EH (cell line): ENCODE measurements at regions not wholly inside any gene's neighbourhood (a gene's known extent, or its start where the extent isn't known, plus 50 kb on each side); places are given as distances from the start of the nearest gene placed in this dataset.
"Not testable (repeated sequence)": the region's sequence is repeated elsewhere in the genome, so short reads cannot be mapped to it uniquely, and the experiment has no call there.

Experiments
- DNase-seq: peaks from one replicate; pipeline ENCODE4 v3.0.0-alpha.2; 2015; ENCODE audit warnings: low read depth

DNA sequence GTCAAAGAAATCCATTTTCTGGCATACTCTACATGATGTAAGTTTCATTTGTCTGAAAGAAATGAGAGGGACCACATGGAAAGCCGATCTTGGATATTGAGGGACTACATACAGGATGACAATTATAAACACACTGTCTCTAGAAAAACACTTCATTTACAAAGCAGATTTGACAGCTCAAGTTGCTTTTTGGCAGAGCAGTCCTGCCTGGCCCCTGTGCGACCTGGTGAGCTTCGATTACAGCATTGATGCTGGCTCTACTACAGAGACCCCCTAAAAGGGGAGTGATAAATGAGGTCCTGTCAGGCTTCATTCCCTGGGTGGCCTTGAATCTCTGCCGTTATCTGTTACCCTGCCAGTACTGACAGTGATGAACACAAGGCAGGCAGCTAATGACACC, 215.2 kb upstream of the NOCT start:
- DNase-seq, result no peak

DNA sequence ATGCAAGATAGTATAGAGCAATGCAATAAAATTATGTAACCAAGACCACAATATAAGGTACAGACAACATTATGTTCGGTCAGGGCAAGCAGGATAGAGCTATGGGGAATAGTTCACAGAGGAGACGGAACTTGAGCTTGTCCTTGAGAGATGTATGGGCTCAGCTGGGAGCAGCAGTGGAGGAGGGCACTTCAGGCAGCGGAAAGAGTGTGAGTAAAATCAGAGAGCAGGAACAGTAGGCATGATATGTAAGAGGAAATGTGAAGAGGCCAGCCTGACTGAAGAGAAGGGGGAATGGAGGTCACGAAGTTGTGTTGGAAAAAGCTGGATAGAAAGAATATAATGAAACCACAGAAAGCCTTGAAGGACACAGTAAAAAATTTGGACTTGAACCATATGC, 217.2 kb upstream of the NOCT start:
- DNase-seq, result no peak

DNA sequence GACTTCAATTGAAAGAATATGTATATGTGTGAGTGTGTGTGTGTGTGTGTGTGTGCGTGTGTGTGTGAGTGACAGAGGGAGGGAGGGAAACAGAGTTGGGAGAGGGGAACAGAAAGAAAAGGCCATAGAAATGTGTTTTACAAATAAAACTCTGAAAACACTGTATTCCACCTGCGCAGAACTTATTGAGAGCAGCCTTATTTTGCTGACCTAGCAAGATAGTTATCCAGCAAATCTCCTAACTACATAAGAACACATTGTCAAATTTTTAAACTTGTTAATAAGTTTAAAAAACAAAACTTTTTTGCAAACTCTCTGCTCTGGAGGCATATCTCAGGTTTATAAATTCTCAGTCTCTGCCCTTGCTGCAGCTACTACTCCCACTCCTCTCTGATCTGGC, 217.9 kb upstream of the NOCT start:
- no peak for DNase-seq

DNA sequence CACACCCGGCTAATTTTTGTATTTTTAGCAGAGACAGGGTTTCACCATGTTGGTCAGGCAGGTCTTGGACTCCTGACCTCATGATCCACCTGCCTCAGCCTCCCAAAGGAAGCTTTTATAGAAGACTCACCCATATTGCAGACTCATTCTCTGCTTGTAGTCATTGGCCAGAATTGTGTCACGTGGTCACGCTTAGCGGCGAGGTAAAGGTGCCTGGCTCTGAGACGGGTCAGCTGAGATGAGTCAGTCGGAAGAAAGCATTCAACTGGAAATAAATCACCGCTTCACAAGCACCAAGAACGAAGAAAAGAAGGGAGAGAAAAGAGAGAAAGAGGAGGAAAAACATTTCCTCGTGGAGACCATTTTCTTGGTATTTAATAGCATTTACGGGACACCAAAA, 218.8 kb upstream of the NOCT start:
- no peak for DNase-seq

DNA sequence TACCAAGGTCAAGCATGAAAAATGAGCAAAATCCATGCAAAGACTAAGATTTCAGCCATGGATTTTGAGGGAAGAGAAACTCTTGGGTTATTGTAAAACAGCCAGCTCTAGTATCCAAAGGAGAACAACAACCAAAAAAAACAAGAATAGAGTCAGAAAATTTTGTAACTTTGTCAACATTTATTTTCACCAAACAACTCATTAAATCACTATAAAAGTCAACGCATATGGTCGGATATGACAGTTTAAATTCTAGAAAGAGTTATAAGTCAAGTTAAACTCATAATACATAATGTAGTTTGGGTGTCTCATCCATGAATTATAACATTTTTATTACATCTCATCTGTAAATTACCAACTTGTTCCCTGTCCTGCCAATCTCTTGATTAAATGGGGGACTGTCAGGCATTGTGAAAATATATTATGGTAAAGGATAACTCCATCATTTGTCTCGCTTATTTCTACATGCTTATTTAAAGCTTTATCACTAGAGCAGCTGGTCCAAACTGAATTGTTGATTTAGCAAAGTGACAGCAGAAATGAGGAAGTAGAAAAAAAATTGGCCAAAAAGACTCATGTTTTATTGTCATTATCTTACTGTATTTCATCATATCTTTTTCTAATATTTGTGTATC, 224.8 kb upstream of the NOCT start:
- no peak for DNase-seq

DNA sequence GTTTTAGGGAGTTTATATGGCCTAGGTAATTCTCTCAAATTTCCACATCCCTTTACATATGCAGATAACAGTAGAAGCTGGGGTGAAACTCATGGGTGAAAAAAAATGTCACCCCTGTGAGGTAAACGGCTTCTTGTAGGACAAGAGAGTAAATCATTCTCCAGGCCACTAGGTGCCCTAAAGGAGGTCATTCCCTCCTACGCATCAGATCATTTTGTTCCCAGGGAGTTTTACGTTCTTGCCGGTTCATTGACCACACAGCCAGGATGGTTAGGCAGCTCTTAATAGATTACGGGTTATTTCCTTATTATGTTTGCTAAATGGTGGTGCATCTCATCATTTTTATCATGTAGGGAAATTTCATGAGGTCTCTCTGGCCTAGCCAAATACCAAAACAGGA, 225.8 kb upstream of the NOCT start:
- DNase-seq, result no peak

DNA sequence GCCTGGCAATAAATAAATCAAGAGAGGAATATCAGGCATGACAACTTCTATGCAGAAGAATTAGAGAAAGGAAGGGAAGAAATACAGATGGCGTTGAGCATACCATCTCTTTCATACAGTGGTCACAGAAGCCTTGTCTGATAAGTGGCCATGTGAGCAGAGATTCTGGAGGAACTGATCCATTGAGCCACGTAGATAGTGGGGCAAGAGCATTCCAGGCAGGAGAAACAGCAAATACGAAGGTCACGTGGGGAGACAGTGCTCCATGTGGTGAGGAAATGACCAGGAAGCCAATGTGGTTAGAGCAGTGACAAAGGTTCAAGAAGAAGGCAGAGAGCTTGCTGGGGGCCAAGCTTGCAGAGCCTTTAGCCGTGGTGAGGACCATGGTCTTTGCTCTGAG, 226.7 kb upstream of the NOCT start:
- DNase-seq, result no peak

DNA sequence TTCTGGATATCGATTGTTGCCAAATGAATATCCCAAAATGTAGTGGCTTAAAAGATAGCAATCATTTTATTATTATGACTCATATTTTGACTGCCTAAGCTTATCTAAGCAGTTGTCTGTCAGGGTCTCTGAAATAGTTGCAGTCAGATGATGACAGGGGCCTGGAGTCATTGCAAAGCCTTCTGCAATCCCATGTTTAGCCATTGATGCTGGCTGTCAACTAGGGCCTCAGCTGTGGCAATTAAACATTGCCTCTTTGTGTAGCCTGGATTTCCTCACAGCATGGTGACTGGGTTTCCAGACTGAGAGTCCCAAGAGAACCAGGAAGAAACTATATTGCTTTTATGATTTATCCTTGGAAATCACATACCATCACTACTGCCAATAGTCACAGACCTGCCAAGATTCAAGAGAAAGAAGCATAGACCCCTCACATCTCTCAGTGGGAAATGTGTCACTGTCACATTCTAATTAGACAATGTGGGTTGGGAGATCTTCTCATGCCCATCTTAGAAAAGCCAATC, 227.3 kb upstream of the NOCT start:
- DNase-seq, result peak; percentile 1

DNA sequence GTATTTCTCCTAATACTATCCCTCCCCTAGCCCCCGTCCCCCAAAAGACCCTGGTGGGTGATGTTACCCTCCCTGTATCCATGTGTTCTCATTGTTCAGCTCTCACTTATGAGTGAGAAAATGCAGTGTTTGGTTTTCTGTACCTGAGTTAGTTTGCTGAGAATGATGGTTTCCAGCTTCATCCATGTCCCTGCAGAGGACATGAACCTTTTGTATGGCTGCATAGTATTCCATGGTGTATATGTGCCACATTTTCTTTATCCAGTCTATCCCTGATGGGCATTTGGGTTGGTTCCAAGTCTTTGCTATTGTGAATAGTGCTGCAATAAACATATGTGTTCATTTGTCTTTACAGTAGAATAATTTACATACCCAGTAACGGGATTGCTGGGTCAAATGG, 235.8 kb upstream of the NOCT start:
- not testable (repeated sequence) for DNase-seq

DNA sequence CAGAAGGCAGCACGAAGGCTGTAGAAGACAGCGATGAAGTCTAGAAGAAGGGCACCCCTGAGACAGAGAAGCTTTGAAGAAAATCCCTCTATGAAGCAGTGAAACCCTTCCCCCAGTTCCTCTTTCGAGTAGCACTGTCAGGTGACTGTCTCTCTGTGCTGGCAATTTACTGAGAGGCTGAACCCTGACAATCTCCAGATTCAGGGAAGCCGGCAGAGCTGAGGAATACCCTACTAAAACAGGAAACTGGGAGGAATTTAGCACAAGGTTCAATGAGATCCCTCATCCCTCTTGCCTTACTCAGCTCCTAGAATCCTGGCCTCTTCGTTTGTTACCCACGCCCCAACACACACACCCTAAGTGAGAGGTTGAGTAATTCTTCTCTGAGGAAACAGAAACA, 239.7 kb upstream of the NOCT start:
- DNase-seq, result peak; percentile 2

DNA sequence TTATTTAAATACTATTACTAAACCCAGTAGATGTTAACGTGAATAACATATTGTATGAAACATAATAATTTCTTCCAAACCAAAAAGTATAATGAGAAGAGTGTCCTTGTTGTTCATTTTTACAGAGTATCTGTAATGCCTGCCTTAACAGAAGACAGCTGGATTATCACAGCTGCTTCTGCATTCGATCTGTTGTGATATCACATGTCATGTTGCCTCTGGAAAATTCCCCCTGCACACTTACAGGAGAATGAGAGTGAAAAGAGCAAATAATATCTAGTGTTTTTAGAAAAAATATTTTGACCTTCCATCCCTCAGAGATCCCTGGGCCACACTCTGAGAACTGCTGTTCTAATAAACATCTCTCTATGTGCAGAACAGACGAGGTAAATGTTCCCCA, 240.1 kb upstream of the NOCT start:
- no peak for DNase-seq

DNA sequence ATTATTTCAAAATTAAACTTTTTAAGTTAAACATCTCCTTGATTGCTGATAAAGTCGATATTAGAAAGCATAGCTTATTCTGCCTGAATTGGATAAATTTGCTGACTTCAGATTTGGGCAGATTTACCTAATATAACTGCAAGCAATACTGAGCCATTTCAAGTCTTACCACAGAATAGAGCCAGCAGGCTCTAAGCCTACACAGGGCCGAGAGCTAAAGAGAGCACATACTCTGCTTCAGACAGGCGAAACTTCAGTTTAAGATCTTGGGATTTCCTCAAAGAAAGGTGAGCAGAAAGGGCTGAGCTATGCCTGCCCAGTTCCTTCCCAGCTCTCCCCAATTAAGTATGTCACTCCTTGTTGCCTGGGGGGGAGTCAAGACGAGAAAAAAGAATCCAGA, 240.6 kb upstream of the NOCT start:
- DNase-seq, result no peak

DNA sequence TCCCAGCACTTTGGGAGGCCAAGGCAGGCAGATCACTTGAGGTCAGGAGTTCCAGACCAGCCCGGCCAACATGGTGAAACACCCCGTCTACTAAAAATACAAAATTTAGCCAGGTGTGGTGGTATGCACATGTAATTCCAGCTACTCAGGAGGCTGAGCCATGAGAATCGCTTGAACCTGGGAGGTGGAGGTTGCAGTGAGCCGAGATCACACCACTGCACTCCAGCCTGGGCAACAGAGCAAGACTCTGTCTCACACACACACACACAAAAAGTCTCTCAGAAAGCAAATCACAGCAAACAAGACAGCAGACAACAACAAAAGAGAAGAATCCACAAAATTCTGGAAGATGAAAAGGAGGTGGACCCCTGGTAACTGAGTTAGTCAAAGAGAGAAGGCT, 241.5 kb upstream of the NOCT start:
- not testable (repeated sequence) for DNase-seq

DNA sequence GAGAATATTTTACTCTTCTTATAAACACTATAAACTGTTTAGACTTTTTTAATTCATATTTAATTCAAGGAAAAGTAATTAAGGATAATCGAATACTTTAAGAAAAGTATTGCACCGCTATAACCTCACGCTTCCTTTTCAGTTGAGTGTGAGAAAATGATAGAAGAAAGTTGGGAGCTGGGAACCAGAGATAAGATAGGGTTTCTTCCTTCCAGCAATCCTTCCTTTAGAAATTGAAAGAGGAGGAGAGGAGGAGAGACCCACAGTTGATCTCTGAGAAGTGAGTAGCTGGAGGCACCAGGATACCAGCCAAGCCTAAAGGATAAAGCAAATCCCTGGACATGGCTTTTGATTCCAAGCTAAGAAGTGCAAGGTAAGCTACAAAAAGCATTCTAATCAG, 242.3 kb upstream of the NOCT start:
- DNase-seq, result no peak

DNA sequence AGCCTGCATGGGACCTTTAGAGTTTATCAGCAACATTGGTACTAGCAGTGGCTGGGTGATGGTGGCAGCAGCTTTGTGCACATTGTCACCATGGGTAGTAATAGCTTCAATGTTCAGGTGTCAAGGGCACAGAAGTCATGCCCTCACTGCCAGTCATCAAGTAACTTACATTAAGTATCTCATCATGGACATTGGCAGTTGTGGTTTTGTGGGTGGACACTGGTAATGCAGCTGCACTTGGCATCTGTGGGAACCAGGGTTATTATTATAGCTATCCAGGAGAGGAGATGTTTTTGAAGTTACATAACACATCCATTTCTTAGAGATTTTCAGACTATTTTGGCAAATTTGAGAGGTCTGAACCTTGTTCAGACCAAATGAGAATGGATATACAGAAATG, 243.2 kb upstream of the NOCT start:
- DNase-seq, result no peak

DNA sequence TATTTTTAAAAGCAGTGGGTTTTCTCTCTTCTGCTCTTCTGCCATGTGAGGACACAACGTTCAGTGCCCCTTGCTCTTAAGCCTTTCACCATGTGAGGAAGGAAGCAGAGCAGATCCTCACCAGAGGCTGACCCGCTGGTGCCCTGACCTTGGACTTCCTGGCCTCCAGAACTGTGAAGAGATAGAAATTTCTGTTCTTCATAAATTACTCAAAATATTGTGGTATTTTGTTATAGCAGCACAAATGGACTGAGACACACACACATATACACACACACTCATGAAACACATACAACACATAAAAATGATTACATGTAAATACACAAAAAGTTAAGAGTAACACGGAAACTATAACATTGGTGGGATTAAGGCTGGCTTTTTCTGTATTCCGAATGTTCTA, 244.8 kb upstream of the NOCT start:
- DNase-seq, result no peak

DNA sequence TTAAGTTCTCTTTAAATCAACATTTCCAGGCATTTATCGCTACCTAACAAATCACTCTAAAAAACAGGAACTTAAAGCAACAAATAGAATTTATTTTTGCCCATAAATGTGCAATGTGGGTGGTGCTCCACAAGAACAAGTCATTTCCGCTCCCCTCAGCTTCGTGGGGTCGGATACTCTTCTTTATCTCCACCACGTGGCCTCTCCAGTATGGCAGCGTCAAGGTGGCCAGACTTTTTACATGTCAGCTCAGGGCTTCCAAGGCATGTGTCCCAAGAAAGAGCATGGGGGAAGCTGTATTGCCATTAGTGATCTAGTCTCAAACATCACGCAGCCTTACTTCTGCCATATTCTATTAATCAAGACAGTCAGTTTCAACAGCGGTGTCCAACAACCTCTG, 249.2 kb upstream of the NOCT start:
- no peak for DNase-seq

DNA sequence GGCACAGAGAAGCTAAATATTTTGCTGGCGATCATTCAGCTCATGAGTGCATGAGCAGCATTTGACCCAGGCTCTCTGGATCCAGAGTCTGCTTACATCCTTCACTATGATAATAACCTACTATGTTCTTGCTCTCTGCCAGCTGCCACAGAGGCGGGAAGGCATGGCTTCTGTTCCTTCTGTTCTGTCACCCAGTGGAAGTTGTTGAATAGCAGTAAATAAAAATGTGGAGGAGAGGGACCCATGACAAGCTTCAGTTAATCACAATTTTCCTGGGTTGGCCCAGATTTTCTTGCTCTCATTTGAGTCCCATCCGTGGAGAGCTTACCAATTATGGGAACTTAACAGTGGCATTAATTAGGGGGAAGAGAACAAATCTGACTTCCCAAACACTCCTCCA, 250.1 kb upstream of the NOCT start:
- no peak for DNase-seq

DNA sequence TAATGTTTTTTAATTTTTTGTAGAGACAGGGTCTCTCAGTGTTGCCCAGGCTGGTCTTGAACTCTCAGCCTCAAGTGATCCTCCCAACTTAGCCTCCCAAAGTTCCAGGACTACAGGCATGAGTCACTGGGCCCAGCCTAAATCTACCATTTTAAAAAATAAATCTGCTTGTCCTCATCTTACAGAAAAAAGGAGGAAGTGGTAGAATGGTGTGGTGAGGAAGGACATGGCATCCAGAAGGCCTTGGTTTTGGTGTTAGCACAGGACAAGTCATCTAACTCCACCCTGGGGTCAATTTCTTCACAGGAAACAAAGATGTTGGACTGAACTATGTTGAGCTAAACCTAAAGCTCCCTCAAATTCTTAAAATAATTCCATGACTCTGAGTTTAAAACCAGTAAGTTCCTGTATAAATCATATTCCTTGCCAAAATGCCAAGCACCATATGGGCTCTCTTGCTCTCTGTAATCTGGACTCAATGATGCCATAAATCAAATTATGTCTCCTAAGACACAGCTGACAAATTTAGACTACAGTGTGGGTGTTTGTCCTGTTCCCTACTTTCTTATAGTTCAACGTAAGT, 253.9 kb upstream of the NOCT start:
- DNase-seq, result peak; percentile 41

DNA sequence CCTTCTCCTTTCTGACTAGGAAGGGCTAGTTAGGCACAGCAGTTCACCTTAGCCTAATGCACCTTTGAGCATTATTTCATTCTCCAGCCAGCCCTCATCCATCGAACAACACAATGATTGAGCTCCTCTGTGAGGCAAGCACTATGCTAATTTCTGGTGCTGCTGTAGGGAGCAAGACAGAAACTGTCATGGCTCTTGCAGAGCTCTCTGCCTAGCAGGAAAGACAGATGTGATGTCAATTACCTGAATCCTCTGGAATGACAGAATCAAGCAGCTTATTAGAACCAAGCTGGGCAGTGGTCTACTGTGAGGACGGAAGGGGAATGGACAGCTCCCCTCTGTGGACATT, 256.1 kb upstream of the NOCT start:
- DNase-seq, result no peak

DNA sequence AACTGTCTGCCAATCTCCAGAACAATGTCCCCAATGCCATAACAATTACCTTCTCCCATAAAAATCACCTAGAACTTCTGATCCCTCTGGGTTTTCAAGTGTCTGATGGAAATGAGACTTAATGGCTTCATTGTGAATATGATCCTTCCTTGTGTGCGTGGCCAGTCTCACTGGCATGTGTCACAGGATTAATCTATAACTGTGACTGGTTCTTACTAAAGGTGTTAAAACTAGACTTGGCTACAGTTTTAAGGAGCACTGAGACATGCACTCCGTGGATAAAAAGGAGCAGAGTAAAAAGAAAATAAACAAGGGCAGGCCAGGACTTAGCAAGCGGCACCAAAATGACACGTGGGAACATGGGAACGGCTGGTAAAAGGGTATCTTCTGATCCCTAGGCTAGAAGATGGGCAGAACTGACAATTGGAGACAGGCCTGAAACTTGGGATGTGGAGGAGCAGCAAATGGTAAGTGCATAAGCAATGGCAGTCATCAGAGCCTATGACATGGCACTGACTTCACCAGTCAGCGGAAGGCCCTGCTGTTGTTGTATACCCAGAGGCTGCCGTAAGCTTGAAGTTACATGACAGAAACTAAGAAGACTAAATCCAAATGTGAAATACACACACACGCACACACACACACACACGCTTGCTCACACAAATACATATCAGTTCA, 256.6 kb upstream of the NOCT start:
- no peak for DNase-seq

DNA sequence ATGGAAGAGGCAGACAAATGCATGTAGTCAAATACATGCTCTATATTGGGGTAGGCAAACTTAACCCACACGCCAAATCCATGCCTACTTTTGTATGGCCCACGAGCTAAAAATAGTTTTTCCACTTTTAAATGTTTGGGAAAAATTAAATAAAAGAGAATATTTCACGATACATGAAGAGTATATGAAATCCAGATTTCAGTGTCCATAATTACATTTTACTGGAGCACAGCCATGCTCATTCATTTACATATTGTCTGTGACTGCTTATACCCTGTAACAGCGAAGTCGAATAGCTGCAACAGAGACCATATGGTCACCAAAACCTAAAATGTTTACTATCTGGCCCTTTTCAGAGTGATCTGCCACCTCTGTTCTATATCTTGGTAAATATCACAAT, 257.4 kb upstream of the NOCT start:
- no peak for DNase-seq

DNA sequence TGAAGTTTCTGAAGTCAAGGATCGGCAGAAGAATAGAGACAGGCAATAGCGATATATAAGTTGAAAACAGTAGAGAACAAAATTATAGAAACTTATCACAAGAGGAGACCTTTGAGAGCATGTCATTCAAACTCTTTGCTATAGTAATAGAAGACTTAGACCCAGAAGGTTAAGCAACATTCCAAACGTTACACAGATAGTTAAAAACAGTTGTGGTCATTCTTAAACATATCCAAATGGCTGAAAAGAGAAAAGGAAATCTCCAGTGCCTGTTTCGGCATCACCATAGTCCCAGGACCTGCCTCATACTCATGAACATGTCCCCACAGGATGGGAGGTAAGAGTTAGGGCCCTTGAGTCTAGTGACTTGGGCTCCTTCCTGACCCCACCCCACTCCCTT, 258.1 kb upstream of the NOCT start:
- DNase-seq, result peak; percentile 25

DNA sequence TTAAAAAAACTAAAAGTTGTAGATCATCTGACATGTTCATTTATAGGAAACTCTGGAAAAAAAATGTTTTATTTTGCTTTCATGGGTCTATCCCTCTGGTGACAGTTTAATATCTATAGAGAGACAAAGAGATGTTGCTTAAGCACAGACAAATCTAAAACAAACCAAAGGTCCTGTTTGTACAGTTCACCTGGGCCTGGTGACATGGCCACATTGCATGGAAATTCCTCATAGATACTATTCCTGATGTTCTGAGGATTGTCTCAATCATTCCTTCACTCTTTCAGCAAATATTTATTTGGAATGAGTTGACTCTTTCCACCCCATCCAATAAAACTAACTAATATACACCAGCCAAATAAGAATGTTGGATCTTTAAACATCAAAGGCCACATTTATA, 259.1 kb upstream of the NOCT start:
- no peak for DNase-seq
